Astrocyte of the spinal cord (primary cell): ENCODE measurements at regions not wholly inside any gene's neighbourhood (a gene's known extent, or its start where the extent isn't known, plus 50 kb on each side); places are given as distances from the start of the nearest gene placed in this dataset.

Experiments
- DNase-seq: peaks from one replicate; pipeline ENCODE4 v3.0.0; 2011; ENCODE audit warnings: low read depth, low spot score
- H3K4me3 ChIP-seq: 2 replicates; pipeline ENCODE4 v1.5.1; 2011; ENCODE audit warnings: low read depth, mild to moderate bottlenecking, low read length, moderate library complexity
- CTCF ChIP-seq: IDR thresholded peaks from 2 replicates; pipeline ENCODE4 v1.5.1; 2012; ENCODE audit warnings: low read depth, mild to moderate bottlenecking, low read length, inconsistent platforms
- in situ Hi-C: cut with HindIII; loops from 2 replicates; pipeline ENCODE4 v1.10.0; 2017; ENCODE audit warnings: low sequenced_read_pairs

- DNase-seq = no peak
- TF ChIP-seq CTCF = no peak
- no peak overlapping the region for H3K4me3 ChIP-seq
- in situ Hi-C loops = no loop called here
Observed at GRCh38 chr3:95177096-95177495, 1114.2 kb downstream of the NSUN3 start.

- TF ChIP-seq CTCF = no peak
- DNase-seq = no peak
- in situ Hi-C loops = no loop called here
- no peak overlapping the region for H3K4me3 ChIP-seq
Observed at GRCh38 chr3:95184038-95184437, 1121.2 kb downstream of the NSUN3 start.

GRCh38 chr3:95189348-95189747 lies 1126.5 kb downstream of the NSUN3 start:
- in situ Hi-C loops = no loop called here
- no peak overlapping the region for H3K4me3 ChIP-seq
- no peak for TF ChIP-seq CTCF
- DNase-seq = no peak

GRCh38 chr3:95197661-95198060 lies 1134.8 kb downstream of the NSUN3 start:
- in situ Hi-C loops = no loop called here
- H3K4me3 ChIP-seq = no peak overlapping the region
- no peak for TF ChIP-seq CTCF
- DNase-seq = no peak

- in situ Hi-C loops = no loop called here
- DNase-seq = no peak
- H3K4me3 ChIP-seq = no peak overlapping the region
- no peak for TF ChIP-seq CTCF
Observed at GRCh38 chr3:95200384-95200783, 1137.5 kb downstream of the NSUN3 start.

GRCh38 chr3:95210878-95211277 lies 1148.0 kb downstream of the NSUN3 start:
- no peak for TF ChIP-seq CTCF
- H3K4me3 ChIP-seq = no peak overlapping the region
- no peak for DNase-seq
- in situ Hi-C loops = no loop called here

GRCh38 chr3:95212117-95212516 lies 1149.3 kb downstream of the NSUN3 start:
- H3K4me3 ChIP-seq = no peak overlapping the region
- DNase-seq = no peak
- TF ChIP-seq CTCF = no peak
- in situ Hi-C loops = no loop called here
